LNCaP clone FGC (cell line): ENCODE measurements at regions not wholly inside any gene's neighbourhood (a gene's known extent, or its start where the extent isn't known, plus 50 kb on each side); places are given as distances from the start of the nearest gene placed in this dataset.

Experiments
- DNase-seq: peaks from one replicate; pipeline ENCODE4 v3.0.0-alpha.2; 2011; ENCODE audit warnings: low read depth
- H3K4me3 ChIP-seq: 2 replicates; pipeline ENCODE4 v1.5.1; 2011; ENCODE audit warnings: mild to moderate bottlenecking, low read depth, low read length, control low read depth
- CTCF ChIP-seq: IDR thresholded peaks from 2 replicates; pipeline ENCODE4 v1.5.1; 2012; ENCODE audit warnings: mild to moderate bottlenecking; ENCODE audit not compliant: control insufficient read depth, insufficient read depth; ENCODE audit errors: extremely low read depth

GRCh38 chr5:135229122-135229521 lies 169.9 kb downstream of the MACROH2A1 start:
- no peak overlapping the region for H3K4me3 ChIP-seq
- TF ChIP-seq CTCF: no peak
- DNase-seq: no peak

DNA sequence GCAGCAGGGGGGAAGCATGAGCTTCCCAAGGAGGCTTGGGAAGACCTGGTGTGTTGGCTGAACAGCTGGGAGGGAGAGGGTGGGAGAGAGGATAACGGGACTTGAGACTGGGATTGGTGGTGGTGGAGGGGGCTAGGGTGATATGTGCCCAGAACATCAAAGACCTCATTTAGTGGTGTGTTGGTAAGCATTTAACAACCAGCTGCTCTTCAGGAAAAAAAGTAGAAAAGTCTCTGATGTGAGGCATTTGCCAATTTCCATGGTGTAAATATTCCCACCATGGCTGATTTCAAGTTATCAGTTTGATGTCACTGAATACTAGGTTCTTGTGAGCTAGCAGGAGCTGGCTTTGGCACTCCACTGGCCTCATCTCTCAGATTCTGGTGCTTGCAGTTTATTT lies 170.8 kb downstream of the MACROH2A1 start:
- H3K4me3 ChIP-seq: no peak overlapping the region
- no peak for TF ChIP-seq CTCF
- DNase-seq: no peak

DNA sequence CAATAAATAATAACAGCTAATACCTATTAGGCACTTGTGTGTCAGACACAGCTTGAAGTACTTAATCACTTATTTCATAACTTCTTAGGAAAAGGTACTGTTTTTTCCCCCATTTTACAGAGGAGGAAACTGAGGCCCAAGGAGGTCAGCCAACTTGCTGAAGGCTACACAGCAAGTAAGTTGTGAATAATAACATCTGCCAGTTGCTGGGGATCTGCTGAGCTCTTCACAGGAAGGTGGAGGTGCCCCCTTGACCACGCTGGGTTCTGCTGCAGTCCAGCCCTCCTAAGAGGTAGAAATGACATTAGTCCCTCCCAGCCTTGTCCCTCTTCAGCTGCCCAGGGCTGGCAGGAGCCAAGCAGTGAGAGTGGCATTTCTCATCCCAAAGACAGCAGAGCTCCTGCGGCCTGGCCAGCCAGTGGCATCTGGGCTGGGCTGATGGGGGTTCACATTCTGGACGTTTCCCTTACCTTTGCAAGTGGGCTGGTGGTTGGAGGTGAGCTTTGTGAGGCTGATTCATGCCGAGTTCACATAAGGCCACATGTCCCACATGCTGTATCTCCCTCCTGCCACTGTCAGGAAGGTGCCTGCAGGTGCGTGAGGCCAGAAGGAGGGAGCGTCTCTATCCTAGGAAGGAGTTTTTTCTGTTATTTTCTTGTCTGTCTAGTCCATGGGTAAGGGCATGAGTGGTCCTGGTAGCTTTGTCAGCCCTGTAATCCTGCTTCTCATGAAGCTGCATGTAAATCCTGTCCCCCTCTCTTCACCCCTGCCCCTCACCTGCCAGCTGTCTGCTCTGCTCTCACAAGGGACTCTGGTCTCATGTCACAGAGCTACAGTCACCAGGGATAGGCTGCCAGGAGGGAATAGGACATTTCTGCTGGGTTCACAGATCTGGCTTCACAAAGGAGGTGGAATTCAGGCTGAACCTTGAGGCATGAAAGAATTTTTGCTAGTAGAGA lies 171.7 kb downstream of the MACROH2A1 start:
- no peak for TF ChIP-seq CTCF
- no peak overlapping the region for H3K4me3 ChIP-seq
- no peak for DNase-seq

GRCh38 chr5:135225856-135226560 lies 173.0 kb downstream of the MACROH2A1 start:
- DNase-seq: no peak
- no peak for TF ChIP-seq CTCF
- H3K4me3 ChIP-seq: no peak overlapping the region

DNA sequence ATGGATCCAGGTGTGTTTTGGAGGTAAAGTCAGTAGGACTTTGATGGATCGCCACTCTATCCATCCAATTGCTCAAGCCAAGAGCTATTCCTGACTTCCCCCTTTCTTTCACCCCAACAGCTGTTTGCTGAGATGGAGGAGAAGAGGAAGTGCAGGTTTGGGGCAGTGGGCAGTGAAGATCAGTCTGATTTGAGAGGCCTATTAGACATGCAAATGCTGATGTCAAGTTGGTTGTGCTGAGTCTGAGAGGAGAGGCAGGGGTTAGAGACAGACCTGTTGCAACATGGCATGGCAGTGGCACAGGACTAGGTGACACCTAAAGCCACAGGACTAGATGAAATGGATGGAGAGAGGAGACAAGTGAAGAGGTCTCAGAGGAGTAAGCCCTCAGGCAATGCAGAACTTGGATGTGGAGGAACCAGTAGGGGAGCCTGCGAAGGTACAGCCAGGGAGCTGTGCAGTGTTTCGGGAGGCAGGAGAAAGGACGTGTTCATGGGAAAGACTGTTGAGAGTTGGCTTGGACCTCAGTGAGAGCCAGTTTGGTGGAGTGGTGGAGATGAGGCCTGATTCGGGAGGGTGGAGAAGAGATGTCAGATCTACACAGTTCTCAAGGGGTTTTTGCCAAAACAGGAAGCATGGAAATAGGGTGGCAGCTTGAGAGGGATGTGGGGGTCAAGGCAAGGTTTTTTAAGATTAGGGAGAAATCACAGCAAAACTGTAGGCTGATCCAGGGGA lies 175.0 kb downstream of the MACROH2A1 start:
- no peak overlapping the region for H3K4me3 ChIP-seq
- no peak for TF ChIP-seq CTCF
- no peak for DNase-seq

DNA sequence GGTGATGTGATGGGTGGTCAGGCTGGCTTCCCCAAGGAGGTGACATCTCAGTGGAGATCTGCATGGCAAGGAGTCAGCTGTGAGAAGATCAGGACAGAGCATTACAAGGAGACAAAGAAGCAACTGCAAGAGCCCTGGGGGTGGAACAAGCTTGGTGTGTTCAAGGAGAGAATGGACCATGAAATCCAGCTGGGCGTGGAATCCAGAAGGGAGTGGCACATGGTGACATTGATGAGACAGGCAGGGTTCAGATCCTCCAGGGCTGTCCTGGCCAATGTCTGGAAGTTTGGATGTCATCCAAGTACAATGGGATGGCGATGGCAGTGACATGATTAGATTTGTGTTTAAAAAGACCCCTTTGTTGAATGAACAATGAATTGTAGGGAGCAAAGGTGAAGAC lies 175.6 kb downstream of the MACROH2A1 start:
- TF ChIP-seq CTCF: no peak
- no peak for DNase-seq

More for the DNA sequence above, 175.6 kb downstream of the MACROH2A1 start:
- H3K4me3 ChIP-seq: no peak overlapping the region
